ENCODE measurements at regions not wholly inside any gene's neighbourhood (a gene's known extent, or its start where the extent isn't known, plus 50 kb on each side); places are given as distances from the start of the nearest gene placed in this dataset.

GRCh38 chr9:107685901-107686300, 196.3 kb upstream of the KLF4 start:
- no peak for TF ChIP-seq CTCF (IDR thresholded peaks at IDR 0.05; ENCODE audit: borderline replicate concordance, insufficient read depth, low read depth, low read length)
- no peak overlapping the region for H3K4me3 ChIP-seq (ENCODE audit: low read depth, low read length)

GRCh38 chr9:107685376-107685775, 195.8 kb upstream of the KLF4 start:
- no peak for TF ChIP-seq CTCF (IDR thresholded peaks at IDR 0.05; ENCODE audit: borderline replicate concordance, insufficient read depth, low read depth, low read length)
- no peak overlapping the region for H3K4me3 ChIP-seq (ENCODE audit: low read depth, low read length)

- no peak overlapping the region for H3K4me3 ChIP-seq (ENCODE audit: low read depth, low read length)
- TF ChIP-seq CTCF (IDR thresholded peaks at IDR 0.05; ENCODE audit: borderline replicate concordance, insufficient read depth, low read depth, low read length): no peak
Measured at GRCh38 chr9:107684224-107684623, 194.7 kb upstream of the KLF4 start.

GRCh38 chr9:107683566-107683965, 194.0 kb upstream of the KLF4 start:
- no peak for TF ChIP-seq CTCF (IDR thresholded peaks at IDR 0.05; ENCODE audit: borderline replicate concordance, insufficient read depth, low read depth, low read length)
- H3K4me3 ChIP-seq (ENCODE audit: low read depth, low read length): no peak overlapping the region

- no peak for TF ChIP-seq CTCF (IDR thresholded peaks at IDR 0.05; ENCODE audit: borderline replicate concordance, insufficient read depth, low read depth, low read length)
- no peak overlapping the region for H3K4me3 ChIP-seq (ENCODE audit: low read depth, low read length)
Measured at GRCh38 chr9:107681988-107682387, 192.4 kb upstream of the KLF4 start.

- TF ChIP-seq CTCF (IDR thresholded peaks at IDR 0.05; ENCODE audit: borderline replicate concordance, insufficient read depth, low read depth, low read length): no peak
- no peak overlapping the region for H3K4me3 ChIP-seq (ENCODE audit: low read depth, low read length)
Measured at GRCh38 chr9:107675351-107676259, 186.0 kb upstream of the KLF4 start.

- H3K4me3 ChIP-seq (ENCODE audit: low read depth, low read length): no peak overlapping the region
- TF ChIP-seq CTCF (IDR thresholded peaks at IDR 0.05; ENCODE audit: borderline replicate concordance, insufficient read depth, low read depth, low read length): no peak
Measured at GRCh38 chr9:107674721-107675277, 185.2 kb upstream of the KLF4 start.

All from GM12875 (cell line).